GM18505 (cell line): ENCODE measurements at regions not wholly inside any gene's neighbourhood (a gene's known extent, or its start where the extent isn't known, plus 50 kb on each side); places are given as distances from the start of the nearest gene placed in this dataset.

Experiments
- ATAC-seq: cut with Tn5 transposase; IDR thresholded peaks from one replicate; pipeline ENCODE4 v1.9.1; 2021; ENCODE audit not compliant: unreplicated experiment
- POLR2A ChIP-seq: IDR thresholded peaks from 4 replicates; pipeline ENCODE4 v1.6.1; 2011; ENCODE audit warnings: borderline replicate concordance; ENCODE audit not compliant: insufficient read depth, insufficient read length; ENCODE audit errors: extremely low read depth

DNA sequence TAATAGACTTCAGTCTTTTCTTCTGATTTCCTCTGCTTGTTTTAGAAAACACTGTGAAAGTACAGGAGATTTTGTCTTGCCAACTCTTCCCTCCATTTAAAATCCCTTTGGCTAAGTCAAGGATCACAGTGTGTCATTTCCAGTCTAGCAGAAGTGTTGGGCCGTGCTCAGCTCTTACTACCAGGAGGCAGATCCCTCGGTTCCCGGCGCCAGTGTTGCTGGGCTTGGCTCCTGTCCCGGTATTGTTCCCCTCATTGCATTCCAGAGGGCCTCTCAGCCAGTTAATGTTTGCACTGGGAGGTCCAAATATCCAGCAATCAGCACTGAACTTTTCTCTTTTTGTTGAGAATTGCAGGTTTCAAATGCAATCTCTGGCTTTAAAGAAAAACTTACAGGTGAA lies 612.1 kb upstream of the MGMT start:
- ATAC-seq = no peak
- TF ChIP-seq POLR2A = no peak

DNA sequence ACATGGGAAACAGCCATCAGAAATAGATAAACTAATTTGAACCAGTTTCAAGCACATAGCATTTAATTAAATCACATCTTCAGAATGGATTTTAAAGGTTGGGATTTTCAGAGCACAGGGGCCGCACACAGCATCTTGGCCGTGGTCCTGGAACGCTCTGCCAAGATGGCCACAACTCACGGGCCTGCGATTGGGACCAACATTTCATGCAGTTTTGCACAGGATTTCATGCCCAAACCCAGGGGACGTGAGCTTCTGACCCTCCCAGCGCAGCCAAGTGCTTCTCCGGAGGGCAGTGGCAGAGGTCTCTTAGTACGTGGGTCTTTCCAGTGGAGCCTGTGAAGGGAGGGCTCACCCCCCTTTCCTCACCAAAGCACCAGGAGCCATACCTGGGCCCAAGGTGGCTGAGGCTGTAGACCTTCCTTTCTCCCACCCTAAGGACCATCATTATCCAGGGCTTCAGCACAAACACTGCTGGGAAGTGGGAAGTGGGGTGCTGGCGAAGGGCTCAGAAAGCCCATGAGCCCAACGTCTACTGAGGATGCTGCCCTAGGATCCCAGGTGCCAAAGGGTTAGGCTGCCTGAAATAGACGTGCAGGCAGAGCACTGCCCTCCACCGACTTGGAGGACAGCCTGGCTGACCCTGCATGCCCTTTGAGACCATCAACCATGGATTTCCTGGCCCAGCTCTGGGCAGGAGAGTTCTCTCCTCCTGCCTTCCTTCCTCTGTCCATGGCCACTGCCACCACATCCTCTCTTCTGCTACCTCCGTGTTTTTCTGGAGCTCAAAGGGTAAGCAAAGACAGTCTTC lies 611.2 kb upstream of the MGMT start:
- no peak for TF ChIP-seq POLR2A
- no peak for ATAC-seq

DNA sequence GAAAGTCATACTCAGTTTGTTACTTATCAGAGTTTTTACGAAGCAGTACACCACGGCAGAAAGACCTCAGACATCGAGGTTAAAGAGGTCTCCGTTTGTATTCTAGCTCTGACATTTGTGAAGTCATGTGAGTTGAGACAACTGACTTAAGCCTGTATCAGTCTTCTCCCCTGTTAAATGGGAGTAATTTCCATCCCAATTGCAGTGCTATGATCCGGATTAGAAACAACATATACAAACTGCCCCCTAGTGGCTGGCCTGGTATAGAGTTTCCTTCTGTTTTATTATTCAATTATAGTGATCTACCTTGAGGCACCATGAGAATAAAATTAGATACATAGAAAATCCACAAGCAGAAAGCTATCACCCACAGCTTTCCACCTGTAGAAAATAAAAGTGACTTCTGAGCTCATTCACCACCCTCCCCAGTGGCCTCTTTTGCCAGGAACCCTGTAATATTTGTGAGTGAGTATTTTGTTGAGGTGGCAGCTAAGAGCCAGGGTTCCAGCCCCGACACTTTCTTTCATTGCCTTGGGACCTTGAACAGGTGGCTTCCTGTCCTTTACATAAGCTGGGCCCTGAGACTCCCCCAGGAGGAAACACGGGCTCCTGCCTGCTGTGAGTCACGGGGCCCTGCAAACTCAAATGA lies 607.2 kb upstream of the MGMT start:
- no peak for ATAC-seq

DNA sequence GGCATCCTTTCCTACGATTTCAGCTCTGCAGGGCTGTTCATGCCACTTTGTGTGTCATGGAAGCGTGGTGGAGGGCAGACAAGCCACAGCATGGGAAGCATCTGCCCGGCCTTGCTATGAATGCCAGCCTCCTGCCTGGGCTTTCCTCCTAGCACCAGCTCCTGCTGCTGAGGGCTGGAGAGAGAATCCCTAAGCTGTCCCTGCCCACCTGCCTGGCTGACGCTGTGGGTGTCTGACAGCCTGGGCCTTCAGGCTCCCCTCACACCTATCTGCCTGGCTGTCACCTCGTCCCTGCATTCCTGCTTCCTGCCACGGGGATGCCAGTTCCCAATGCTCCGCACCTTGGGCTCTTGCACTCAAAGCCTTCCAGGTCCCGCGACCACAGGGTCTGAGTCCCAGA lies 606.5 kb upstream of the MGMT start:
- no peak for TF ChIP-seq POLR2A

More for the DNA sequence above, 607.2 kb upstream of the MGMT start:
- TF ChIP-seq POLR2A = no peak

DNA sequence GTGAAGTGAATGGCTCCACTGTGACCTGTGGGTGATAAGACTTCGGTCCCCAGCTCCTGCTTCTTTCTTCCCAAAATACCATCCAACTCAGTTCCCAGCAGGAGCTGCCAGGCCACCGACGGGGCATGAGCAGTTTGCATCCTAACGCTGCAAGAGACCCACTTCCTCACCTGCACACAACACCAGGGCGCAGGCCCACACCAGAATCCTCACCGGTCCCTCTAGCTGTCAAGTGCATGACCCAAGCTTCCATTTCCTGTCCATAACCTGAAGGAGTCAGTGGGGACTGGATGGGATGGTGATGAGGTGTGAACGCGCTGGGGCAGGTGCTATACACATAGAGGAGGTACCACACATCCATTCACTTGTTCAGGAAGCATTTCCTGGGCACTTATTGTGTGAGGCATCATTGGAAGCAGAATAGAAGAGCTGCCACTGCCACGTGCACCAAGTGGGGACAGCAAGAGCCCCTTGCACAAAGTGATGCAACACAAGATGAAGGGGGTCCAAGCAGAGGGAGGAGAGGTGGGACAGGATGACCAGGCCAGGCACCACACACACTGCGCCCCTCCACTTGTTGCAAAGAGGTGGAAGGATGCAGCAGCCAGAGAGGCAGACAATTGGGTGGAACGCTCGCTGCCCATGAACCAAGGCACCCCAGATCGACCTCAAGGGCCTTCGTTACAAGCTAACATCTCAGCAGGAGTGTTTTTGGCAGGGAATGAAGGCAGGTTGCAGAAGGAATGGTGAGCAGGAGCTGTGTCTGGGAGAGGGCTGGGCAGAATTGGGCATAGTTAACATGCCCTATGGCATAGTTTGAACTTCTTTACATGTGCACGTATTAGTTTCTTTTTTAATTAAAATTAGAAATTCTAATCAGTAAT lies 605.8 kb upstream of the MGMT start:
- ATAC-seq = no peak
- TF ChIP-seq POLR2A = no peak

More for the DNA sequence above, 606.5 kb upstream of the MGMT start:
- no peak for ATAC-seq

DNA sequence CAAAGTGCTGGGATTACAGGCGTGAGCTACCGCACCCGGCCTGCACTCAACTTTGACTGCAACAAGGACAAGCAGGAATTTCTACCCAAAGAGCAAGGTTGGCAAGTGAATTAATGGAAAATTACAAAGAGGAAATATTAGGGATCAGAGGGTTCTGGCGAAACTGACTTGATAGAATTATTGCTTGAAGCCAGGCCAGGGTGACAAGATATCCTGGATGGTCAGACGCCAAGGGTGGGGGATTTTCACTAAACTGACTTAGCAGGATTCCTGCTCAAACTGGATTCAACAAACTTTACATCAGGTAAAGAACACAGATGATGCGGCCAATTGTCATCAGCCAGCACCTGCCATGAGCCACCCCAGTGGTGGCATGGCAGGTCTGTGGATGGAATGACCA lies 603.6 kb upstream of the MGMT start:
- no peak for TF ChIP-seq POLR2A
- ATAC-seq = no peak

DNA sequence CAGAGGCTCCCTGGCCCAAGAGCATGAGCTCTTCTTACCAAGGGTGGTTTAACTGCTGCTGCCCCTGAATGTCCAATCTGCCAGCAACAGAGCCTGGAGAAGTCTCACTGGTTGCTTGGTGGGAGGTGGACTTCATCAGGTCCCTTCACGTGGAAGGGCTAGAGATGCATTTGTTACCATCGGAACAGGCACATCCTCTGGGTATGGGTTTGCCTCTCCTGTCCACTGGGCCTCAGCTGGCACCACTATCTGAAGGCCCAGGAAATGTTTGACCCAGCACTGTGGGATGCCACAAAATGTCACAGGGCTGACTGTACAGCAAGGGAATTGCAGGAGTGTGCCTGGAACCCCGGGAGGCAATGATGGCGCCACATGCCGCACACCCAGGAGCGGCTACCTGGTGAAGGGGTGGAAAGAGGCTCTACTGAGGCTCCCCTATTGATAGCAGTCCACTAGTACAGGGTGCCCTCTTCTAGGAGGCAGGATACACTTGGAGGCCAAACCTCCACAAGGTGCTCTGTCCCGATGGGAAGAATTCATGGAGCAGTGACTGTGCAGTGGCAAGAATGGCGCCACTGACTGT lies 603.1 kb upstream of the MGMT start:
- no peak for ATAC-seq
- no peak for TF ChIP-seq POLR2A

DNA sequence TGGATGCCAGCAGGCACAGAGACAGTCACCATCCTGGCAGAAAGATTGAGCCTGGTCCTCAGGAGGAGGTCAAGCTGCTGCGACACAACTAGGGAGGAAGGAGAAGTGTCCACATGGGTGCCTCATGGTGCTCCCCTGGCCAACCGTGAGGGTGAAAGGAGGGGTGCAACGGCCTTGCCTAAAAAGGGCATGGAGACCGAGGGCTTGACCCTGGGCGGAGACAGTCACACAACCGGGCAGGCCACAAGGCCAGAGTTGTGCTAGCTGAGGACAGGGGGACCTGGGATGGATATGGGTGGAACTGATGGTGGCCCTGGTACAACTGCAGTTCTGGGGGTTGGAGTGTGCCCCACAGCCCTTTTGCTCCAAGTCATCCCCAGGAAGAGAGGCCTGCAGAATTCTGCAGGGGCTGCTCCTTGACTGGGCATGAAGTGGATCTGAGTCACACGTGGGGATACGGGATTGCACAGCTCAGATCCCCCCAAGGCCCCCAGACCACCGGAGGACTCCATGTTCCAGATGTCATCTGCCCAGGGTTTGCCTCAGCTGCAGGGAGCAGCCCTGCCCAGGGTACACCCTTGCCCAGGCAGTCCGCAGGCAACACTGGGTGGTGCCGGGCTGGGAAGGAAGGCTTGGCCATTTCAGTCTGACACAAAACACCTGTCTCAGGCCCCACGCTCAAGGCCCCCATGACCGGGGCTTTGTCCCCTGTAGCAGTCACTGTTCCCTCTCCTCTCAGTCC lies 602.3 kb upstream of the MGMT start:
- TF ChIP-seq POLR2A = no peak
- ATAC-seq = no peak

DNA sequence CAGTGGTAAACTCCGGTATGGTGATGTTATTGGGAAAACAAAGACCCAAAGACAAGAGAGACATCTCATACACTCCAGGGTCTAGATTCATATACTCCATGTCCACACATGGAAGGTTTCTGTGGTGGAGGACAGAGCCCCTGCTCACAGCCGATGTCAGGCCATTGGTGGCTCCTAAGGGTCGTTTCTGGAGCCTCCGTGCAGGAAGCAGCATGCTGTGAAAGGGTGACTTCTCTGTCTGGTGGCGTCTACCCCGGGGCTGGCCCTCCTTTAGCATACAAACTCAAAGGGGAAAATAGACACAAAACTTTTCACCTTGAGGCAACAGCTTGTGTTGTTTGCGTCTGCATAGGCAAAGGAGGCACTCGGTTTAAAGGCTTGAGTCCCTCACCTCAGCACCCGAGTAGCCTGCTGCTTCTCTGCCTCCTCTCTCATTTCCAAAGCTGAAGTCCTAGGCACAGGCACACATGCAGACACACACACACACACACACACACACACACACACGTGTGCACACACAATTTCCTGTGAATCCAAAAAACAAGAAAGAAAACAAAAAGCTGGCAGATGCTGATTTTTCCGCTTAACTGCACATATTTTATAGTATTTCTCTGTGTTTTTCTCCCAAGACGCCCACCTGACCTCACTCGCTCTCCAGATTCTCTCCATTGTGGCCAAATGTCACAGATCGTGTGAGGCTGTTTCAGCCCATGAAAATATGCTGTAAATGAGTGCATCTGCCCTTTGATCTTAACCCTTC lies 601.4 kb upstream of the MGMT start:
- no peak for ATAC-seq
- TF ChIP-seq POLR2A = no peak

DNA sequence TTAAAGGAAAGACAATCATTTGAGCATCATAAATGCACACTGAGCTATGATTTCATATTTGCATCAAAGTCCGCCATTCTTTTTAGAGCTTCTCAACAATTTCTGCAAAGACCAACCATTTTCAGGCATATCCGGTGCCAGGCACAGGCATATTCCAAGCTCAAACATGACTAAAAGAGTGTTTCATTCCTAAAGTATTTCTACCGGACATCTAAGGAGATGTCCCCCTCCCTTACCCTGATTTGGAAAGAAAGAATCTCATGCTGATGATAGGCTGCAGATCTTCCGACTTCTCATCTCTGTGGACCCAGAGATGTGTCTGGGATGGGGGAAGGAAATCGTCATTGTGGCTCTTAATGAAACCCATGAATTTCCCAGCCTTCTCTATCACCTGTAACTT lies 600.5 kb upstream of the MGMT start:
- no peak for ATAC-seq
- TF ChIP-seq POLR2A = no peak

DNA sequence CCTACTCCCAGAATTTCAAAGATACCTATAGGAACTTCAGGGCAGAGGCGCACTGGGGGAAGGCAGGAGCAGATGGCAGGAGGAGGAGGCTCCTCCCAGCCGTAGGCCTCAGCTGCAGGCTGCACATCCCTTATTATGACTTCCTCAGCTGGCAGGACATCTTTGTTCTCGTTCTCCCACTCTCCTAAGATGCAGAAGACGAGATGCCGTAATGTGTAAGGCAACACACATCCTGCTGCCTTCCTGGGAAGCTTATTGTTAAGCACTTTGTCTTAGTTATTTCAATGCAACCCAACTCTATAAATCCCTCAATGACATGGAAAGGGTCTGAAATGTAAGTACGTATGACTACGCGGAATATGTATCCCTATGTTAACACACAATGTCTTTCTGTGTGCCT lies 599.8 kb upstream of the MGMT start:
- no peak for ATAC-seq
- TF ChIP-seq POLR2A = no peak

DNA sequence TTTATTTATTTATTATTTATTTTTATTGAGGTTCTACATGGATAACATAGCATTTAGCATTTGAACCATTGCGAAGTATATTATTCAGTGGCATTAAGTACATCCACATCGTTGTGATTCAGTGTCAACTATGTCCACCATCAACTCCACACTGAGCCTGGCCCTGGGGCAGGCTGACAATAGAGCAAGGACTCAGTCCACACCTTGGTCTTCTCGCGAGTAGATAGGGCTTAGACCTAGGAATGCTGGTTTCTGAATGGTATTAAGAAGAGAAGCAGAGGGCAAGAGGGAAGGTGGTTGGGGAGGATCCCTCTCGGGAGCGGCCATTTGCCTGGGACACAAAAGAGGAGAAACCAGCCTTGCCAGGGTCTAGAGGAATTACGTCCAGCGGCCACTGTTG lies 599.2 kb upstream of the MGMT start:
- no peak for ATAC-seq

DNA sequence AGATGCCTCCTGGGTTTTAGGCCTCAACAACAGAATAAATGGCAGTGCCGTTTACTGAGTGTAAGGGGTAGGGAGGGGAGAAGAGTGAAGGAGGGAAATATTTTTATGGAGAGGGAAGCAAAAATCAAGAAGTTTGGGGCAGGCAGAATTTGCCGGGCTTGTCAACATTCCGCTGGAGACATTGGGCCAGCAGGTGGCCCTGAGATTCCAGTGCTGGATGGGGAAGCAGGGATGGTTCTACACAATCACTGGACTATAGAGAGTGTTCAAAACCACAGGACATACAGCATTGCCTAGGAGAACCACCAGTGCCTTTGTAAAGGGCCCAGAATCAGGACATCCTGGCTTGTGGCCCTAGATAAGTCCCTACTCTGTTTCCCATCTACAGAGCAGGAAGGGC lies 598.6 kb upstream of the MGMT start:
- no peak for ATAC-seq
- TF ChIP-seq POLR2A = no peak

More for the DNA sequence above, 599.2 kb upstream of the MGMT start:
- no peak for TF ChIP-seq POLR2A
